Liver (tissue), 6 donors: ENCODE measurements at regions not wholly inside any gene's neighbourhood (a gene's known extent, or its start where the extent isn't known, plus 50 kb on each side); places are given as distances from the start of the nearest gene placed in this dataset.
"Not testable (repeated sequence)": the region's sequence is repeated elsewhere in the genome, so short reads cannot be mapped to it uniquely, and the experiment has no call there.

Source experiments
- DNase-seq: peaks from one replicate; pipeline ENCODE4 v3.0.0-alpha.2; 2017; ENCODE audit warnings: low spot score
- H3K27ac ChIP-seq, 2 donors: one replicate each; pipeline ENCODE4 v1.7.0; 2013; ENCODE audit warnings: inconsistent platforms in 2 of 2, low read length in 2 of 2, control low read depth in 1 of 2, low read depth in 1 of 2, mild to moderate bottlenecking in 1 of 2
- H3K27me3 ChIP-seq, 4 donors: one replicate each; pipeline versions ENCODE4 v1.6.1 to v1.7.0; 2013; ENCODE audit warnings: low read length in 3 of 4, inconsistent platforms in 1 of 4, mild to moderate bottlenecking in 1 of 4, moderate library complexity in 1 of 4; ENCODE audit not compliant: control insufficient read depth in 4 of 4, insufficient read depth in 4 of 4
- H3K36me3 ChIP-seq, 4 donors: one replicate each; pipeline versions ENCODE4 v1.6.1 to v1.7.0; 2013; ENCODE audit warnings: low read length in 3 of 4, mild to moderate bottlenecking in 3 of 4, low read depth in 1 of 4, moderate library complexity in 1 of 4; ENCODE audit not compliant: control insufficient read depth in 4 of 4, insufficient read depth in 3 of 4
- H3K4me1 ChIP-seq, 4 donors: one replicate each; pipeline versions ENCODE4 v1.6.1 to v1.7.0; 2013; ENCODE audit warnings: low read length in 3 of 4, mild to moderate bottlenecking in 3 of 4, moderate library complexity in 1 of 4; ENCODE audit not compliant: control insufficient read depth in 4 of 4, insufficient read depth in 4 of 4
- H3K4me3 ChIP-seq, 3 donors: one replicate each; pipeline versions ENCODE4 v1.6.1 to v1.7.0; 2013; ENCODE audit warnings: low read length in 3 of 3, control low read depth in 1 of 3, low read depth in 1 of 3, mild to moderate bottlenecking in 1 of 3
- H3K9ac ChIP-seq, 2 donors: one replicate each; pipeline ENCODE4 v1.7.0; 2013; ENCODE audit warnings: low read length in 2 of 2, mild to moderate bottlenecking in 2 of 2, moderate library complexity in 2 of 2, control low read depth in 1 of 2, low read depth in 1 of 2
- H3K9me3 ChIP-seq, 4 donors: one replicate each; pipeline versions ENCODE4 v1.6.1 to v1.7.0; 2013; ENCODE audit warnings: low read length in 3 of 4; ENCODE audit not compliant: control insufficient read depth in 4 of 4
- YY1 ChIP-seq: IDR thresholded peaks from 2 replicates; pipeline ENCODE4 v1.6.1; 2016; ENCODE audit warnings: antibody characterized with exemption, mild to moderate bottlenecking
- WGBS: extraction: QIAGEN DNeasy Blood & Tissue Kit; methylation state at CpG from one replicate; pipeline ENCODE4 v1.1.7; 2013; 5-methylcytosine and 5-hydroxymethylcytosine counted together
- donor health status: healthy.
- donor health status: healthy.
- donor health status: healthy.

- H3K9ac ChIP-seq, H3K27me3 ChIP-seq, H3K9me3 ChIP-seq, DNase-seq, H3K27ac ChIP-seq, H3K4me1 ChIP-seq, H3K36me3 ChIP-seq, H3K4me3 ChIP-seq: not testable (repeated sequence)
- WGBS: 94% methylated on average over 4 of the region's 4 CpGs
These were observed 61.5 kb downstream of the PPIAL4A start for GRCh38 chr1:120951100-120951499.

DNA sequence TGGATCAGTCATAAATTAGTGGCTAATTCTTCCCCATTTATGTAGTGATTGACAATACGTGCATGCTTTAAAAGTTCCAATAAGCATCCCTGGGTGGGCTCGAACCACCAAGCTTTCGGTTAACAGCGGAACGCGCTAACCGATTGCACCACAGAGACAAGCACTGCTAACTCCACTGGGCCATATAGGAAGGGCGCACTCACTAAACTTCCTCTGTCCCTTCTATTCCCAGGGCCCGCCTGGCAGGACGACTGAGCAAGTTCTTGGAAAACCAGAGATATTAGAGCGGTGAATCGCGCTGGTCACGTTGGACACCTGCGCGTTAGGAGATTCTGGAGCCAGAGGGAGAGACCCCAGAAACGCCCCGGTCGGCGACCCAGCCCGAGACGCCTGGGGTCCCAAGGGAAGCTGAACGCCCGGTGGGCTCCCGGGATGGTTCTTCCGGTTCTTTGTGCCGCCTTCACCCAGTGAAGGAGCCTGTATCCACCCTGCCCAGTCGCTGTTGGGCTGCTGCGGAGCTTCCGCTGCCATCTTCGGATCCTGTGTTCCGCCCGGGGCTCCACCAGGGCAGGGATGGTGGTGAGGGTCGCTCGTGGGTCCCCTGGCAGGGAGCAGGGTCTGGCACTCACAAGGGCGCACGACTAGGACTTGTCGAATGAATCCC is 62.8 kb downstream of the PPIAL4A start:
- H3K4me1 ChIP-seq, DNase-seq, H3K4me3 ChIP-seq: not testable (repeated sequence)

DNA sequence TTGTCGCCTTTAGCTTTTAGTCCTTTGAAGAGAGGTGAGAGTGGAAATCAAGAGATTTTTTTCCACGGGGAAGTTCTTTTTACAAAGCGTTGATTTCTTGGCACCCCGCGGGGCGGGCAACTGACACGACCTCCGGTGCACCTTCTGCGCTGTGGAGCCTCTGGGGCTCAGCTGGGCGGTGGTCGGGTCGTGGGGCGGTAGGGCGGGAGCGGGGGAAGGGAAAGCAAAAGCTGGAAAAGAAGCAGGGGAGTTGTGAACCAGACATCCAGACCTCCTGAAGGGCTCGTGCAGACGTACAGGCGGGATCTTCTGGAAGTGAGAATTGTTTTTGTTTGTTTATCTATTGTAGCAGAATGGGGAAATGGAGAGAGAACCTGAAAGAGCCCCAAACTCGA is 63.3 kb downstream of the PPIAL4A start:
- not testable (repeated sequence) for H3K27ac ChIP-seq, H3K27me3 ChIP-seq, H3K4me3 ChIP-seq, H3K36me3 ChIP-seq, H3K4me1 ChIP-seq, H3K9ac ChIP-seq, DNase-seq, H3K9me3 ChIP-seq
- WGBS: 50% methylated on average over 18 of the region's 19 CpGs

More for the DNA sequence above, 62.8 kb downstream of the PPIAL4A start:
- H3K36me3 ChIP-seq, H3K9me3 ChIP-seq, H3K27ac ChIP-seq, H3K27me3 ChIP-seq, H3K9ac ChIP-seq: not testable (repeated sequence)
- 27% methylated on average over 31 of the region's 38 CpGs for WGBS

DNA sequence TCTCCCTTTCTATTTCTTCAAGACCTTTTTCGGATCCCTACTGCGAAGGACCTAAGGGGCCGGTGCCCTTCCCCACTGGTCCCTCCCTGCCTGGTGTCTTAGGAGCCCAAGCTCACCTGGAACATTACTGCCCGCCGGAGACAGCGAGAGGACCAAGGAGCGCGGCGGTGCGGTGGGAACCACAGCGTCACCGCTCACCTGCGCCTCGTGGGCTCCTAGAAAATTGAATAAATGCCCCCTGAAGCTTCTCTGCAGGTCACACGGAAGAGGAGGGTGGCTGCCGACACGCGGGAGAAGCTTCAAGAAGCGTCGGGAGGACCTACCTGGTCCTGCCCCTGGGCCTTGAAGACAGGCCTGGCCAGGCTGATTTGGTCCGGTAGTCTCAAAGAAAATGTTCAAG is 65.2 kb downstream of the PPIAL4A start:
- whole genome bisulfite sequencing: 47% methylated on average over 21 of the region's 21 CpGs
- H3K9me3 ChIP-seq: no peaks in the 10 kb centered on the region
- DNase-seq: no peak
- H3K36me3 ChIP-seq: no peaks in the 10 kb centered on the region
- H3K4me3 ChIP-seq: no peak overlapping the region
- no peak overlapping the region for H3K27ac ChIP-seq
- no peaks in the 10 kb centered on the region for H3K4me1 ChIP-seq
- H3K27me3 ChIP-seq: no peaks in the 10 kb centered on the region
- no peak overlapping the region for H3K9ac ChIP-seq
- TF ChIP-seq YY1: no peak

DNA sequence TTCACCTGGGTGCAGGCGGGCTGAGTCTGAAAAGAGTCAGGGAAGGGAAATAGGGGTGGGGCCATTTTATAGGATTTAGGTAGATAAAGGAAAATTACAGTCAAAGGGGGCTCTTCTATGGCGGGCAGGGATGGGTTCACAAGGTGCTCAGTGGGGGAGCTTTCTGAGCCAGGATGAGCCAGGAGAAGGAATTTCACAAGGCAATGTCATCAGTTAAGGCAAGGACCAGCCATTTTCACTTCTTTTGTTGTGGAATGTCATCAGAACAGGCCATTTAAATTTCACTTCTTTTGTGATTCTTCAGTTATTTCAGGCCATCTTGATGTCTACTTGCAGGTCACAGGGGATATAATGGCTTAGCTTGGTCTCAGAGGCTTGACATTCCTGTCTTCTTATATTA is 66.4 kb downstream of the PPIAL4A start:
- H3K27me3 ChIP-seq, H3K9me3 ChIP-seq, H3K4me1 ChIP-seq, H3K4me3 ChIP-seq, H3K9ac ChIP-seq, DNase-seq, H3K27ac ChIP-seq, H3K36me3 ChIP-seq: not testable (repeated sequence)
- 36% methylated on average over 2 of the region's 2 CpGs for WGBS

- H3K27me3 ChIP-seq, H3K4me1 ChIP-seq, H3K4me3 ChIP-seq, DNase-seq, H3K27ac ChIP-seq, H3K9ac ChIP-seq, H3K36me3 ChIP-seq, H3K9me3 ChIP-seq: not testable (repeated sequence)
- 66% methylated on average over 3 of the region's 5 CpGs for WGBS
These were observed 76.4 kb downstream of the PPIAL4A start for GRCh38 chr1:120966018-120966417.

- H3K4me3 ChIP-seq, H3K36me3 ChIP-seq, H3K27me3 ChIP-seq, H3K9ac ChIP-seq, H3K9me3 ChIP-seq, DNase-seq, H3K27ac ChIP-seq, H3K4me1 ChIP-seq: not testable (repeated sequence)
- 37% methylated on average over 1 of the region's 2 CpGs for WGBS
These were observed 83.3 kb downstream of the PPIAL4A start for GRCh38 chr1:120972863-120973262.

GRCh38 chr1:120973836-120974235 is 84.3 kb downstream of the PPIAL4A start:
- not testable (repeated sequence) for DNase-seq, H3K4me3 ChIP-seq, H3K9ac ChIP-seq, H3K27me3 ChIP-seq, H3K27ac ChIP-seq, H3K9me3 ChIP-seq, H3K36me3 ChIP-seq, H3K4me1 ChIP-seq
- 92% methylated on average over 4 of the region's 4 CpGs for WGBS

GRCh38 chr1:120977279-120977678 is 87.7 kb downstream of the PPIAL4A start:
- not testable (repeated sequence) for H3K36me3 ChIP-seq, H3K4me1 ChIP-seq, DNase-seq, H3K27me3 ChIP-seq, H3K4me3 ChIP-seq, H3K9me3 ChIP-seq, H3K27ac ChIP-seq, H3K9ac ChIP-seq
- WGBS: 70% methylated on average over 4 of the region's 6 CpGs
